H1 (cell line): ENCODE measurements at regions not wholly inside any gene's neighbourhood (a gene's known extent, or its start where the extent isn't known, plus 50 kb on each side); places are given as distances from the start of the nearest gene placed in this dataset.

ENCODE experiments used
- CTCF ChIA-PET: fragments of 300-600 bp; sonication (Branson Sonifier 250); formaldehyde crosslinking; loops from one replicate; lab custom pipeline; 2021; ENCODE audit not compliant: partially characterized antibody; lab: Charles Lee
- POLR2A ChIA-PET: fragments of 300-600 bp; sonication (Branson Sonifier 250); formaldehyde crosslinking; loops from one replicate; lab custom pipeline; 2021; ENCODE audit warnings: inconsistent platforms; ENCODE audit not compliant: partially characterized antibody; lab: Charles Lee
- DNase-seq, 2 experiments: peaks; one replicate each; pipeline versions ENCODE4 v3.0.0 to v3.0.0-alpha.2; 2010 to 2022; ENCODE audit warnings: low spot score in 2 of 2, low read depth in 1 of 2, mixed read lengths in 1 of 2
- FAIRE-seq: peaks from 2 replicates; lab custom pipeline; 2011; peaks lifted over from hg19 to GRCh38; lab: Jason Lieb, UNC
- H2AFZ ChIP-seq: 2 replicates; pipeline ENCODE4 v1.8.1; 2012; ENCODE audit warnings: low read length, inconsistent platforms
- H2AK5ac ChIP-seq: 2 replicates; pipeline ENCODE4 v1.6.1; 2013; ENCODE audit warnings: low read depth, low read length
- H2BK120ac ChIP-seq: replicated peaks from 2 replicates; pipeline ENCODE3; 2013; ENCODE audit warnings: low read depth, low read length, inconsistent platforms
- H2BK12ac ChIP-seq: 2 replicates; pipeline ENCODE4 v1.6.1; 2013; ENCODE audit warnings: low read depth, low read length
- H2BK15ac ChIP-seq: 2 replicates; pipeline ENCODE4 v1.6.1; 2013; ENCODE audit warnings: low read length
- H2BK20ac ChIP-seq: 2 replicates; pipeline ENCODE4 v1.6.1; 2013; ENCODE audit warnings: low read length
- H2BK5ac ChIP-seq: 2 replicates; pipeline ENCODE4 v1.6.1; 2013; ENCODE audit warnings: low read depth, low read length
- H3K14ac ChIP-seq: 2 replicates; pipeline ENCODE4 v1.6.1; 2013; ENCODE audit warnings: inconsistent platforms; ENCODE audit not compliant: insufficient read length
- H3K18ac ChIP-seq: 2 replicates; pipeline ENCODE4 v1.6.1; 2013; ENCODE audit warnings: low read length; ENCODE audit errors: extremely low read depth
- H3K23ac ChIP-seq: 2 replicates; pipeline ENCODE4 v1.6.1; 2013; ENCODE audit warnings: inconsistent platforms; ENCODE audit not compliant: insufficient read length
- H3K23me2 ChIP-seq: 2 replicates; pipeline ENCODE4 v1.6.1; 2013; ENCODE audit warnings: low read depth, low read length
- H3K27ac ChIP-seq: 2 replicates; pipeline ENCODE4 v1.6.1; 2011; ENCODE audit warnings: low read depth, low read length, inconsistent platforms
- H3K27me3 ChIP-seq, 4 experiments: replicated peaks in 1 of 4; 1 replicate in 1 of 4; 2 replicates in 3 of 4; pipeline versions ENCODE4 v1.6.1 to v1.8.1; 2011 to 2013; ENCODE audit warnings: low read length in 3 of 4, mild to moderate bottlenecking in 3 of 4, inconsistent platforms in 2 of 4, mixed read lengths in 2 of 4, moderate library complexity in 1 of 4; ENCODE audit not compliant: control insufficient read depth in 3 of 4, insufficient read depth in 3 of 4; ENCODE audit errors: extremely low read depth in 1 of 4
- H3K36me3 ChIP-seq, 4 experiments: 2 replicates each; pipeline versions ENCODE4 v1.6.1 to v1.8.1; 2011 to 2013; ENCODE audit warnings: mild to moderate bottlenecking in 4 of 4, low read length in 3 of 4, moderate library complexity in 2 of 4, control low read depth in 1 of 4, inconsistent platforms in 1 of 4; ENCODE audit not compliant: insufficient read depth in 4 of 4, control insufficient read depth in 2 of 4
- H3K4ac ChIP-seq: replicated peaks from 2 replicates; pipeline ENCODE3; 2013; ENCODE audit warnings: low read length, low read depth, mixed read lengths, inconsistent platforms; ENCODE audit not compliant: insufficient read length
- H3K4me1 ChIP-seq, 4 experiments: replicated peaks in 1 of 4; 1 replicate in 1 of 4; 2 replicates in 3 of 4; pipeline versions ENCODE4 v1.6.1 to v1.8.1; 2011 to 2013; ENCODE audit warnings: low read length in 3 of 4, inconsistent platforms in 2 of 4, mixed read lengths in 1 of 4; ENCODE audit not compliant: insufficient read depth in 4 of 4, control insufficient read depth in 3 of 4
- H3K4me2 ChIP-seq, 2 experiments: 2 replicates each; pipeline versions ENCODE4 v1.6.1 to v1.8.1; 2011 to 2013; ENCODE audit warnings: low read depth in 2 of 2, low read length in 2 of 2, control low read depth in 1 of 2, inconsistent platforms in 1 of 2, mild to moderate bottlenecking in 1 of 2; ENCODE audit not compliant: insufficient read depth in 1 of 2
- H3K4me3 ChIP-seq, 4 experiments: fragments of 200-600, 300-600 bp in 1 of 4; sonication (generic), shearing (Covaris generic), sonication (Bioruptor Twin) in 1 of 4; 2 replicates each; pipeline versions ENCODE4 v1.5.1 to v1.8.1; 2011 to 2016; ENCODE audit warnings: low read length in 4 of 4, low read depth in 3 of 4, control low read depth in 2 of 4, inconsistent platforms in 2 of 4, mild to moderate bottlenecking in 2 of 4, mixed read lengths in 1 of 4, moderate library complexity in 1 of 4; ENCODE audit not compliant: insufficient read depth in 2 of 4; ENCODE audit errors: extremely low read depth in 1 of 4
- H3K56ac ChIP-seq: replicated peaks from 2 replicates; pipeline ENCODE3; 2013; ENCODE audit warnings: low read depth, mild to moderate bottlenecking, mixed read lengths, low read length, inconsistent platforms; ENCODE audit not compliant: insufficient read length
- H3K79me1 ChIP-seq: 2 replicates; pipeline ENCODE4 v1.6.1; 2013; ENCODE audit warnings: low read depth, low read length, control low read depth
- H3K79me2 ChIP-seq, 2 experiments: 2 replicates each; pipeline versions ENCODE4 v1.6.1 to v1.8.1; 2012 to 2013; ENCODE audit warnings: low read length in 2 of 2, mild to moderate bottlenecking in 2 of 2, inconsistent platforms in 1 of 2; ENCODE audit not compliant: insufficient read depth in 2 of 2, control insufficient read depth in 1 of 2
- H3K9ac ChIP-seq, 4 experiments: replicated peaks in 1 of 4; 1 replicate in 1 of 4; 2 replicates in 3 of 4; pipeline versions ENCODE4 v1.6.1 to v1.8.1; 2011 to 2013; ENCODE audit warnings: low read depth in 3 of 4, low read length in 3 of 4, control low read depth in 2 of 4, mild to moderate bottlenecking in 2 of 4, moderate library complexity in 2 of 4, inconsistent platforms in 1 of 4; ENCODE audit errors: extremely low read depth in 1 of 4
- H3K9me3 ChIP-seq, 2 experiments: 2 replicates each; pipeline versions ENCODE4 v1.6.1 to v1.8.1; 2012 to 2013; ENCODE audit warnings: mild to moderate bottlenecking in 2 of 2, moderate library complexity in 2 of 2, control low read depth in 1 of 2, inconsistent platforms in 1 of 2, low read depth in 1 of 2, low read length in 1 of 2, mixed read lengths in 1 of 2; ENCODE audit not compliant: insufficient read depth in 2 of 2
- H4K20me1 ChIP-seq, 2 experiments: replicated peaks in 1 of 2; 2 replicates each; pipeline versions ENCODE3 to v1.8.1; 2011 to 2013; ENCODE audit warnings: inconsistent platforms in 2 of 2, low read length in 2 of 2, mild to moderate bottlenecking in 1 of 2; ENCODE audit not compliant: insufficient read depth in 2 of 2, control insufficient read depth in 1 of 2
- H4K5ac ChIP-seq: 2 replicates; pipeline ENCODE4 v1.6.1; 2013; ENCODE audit warnings: low read length, low read depth, mixed read lengths, inconsistent platforms; ENCODE audit not compliant: insufficient read length
- H4K8ac ChIP-seq: 2 replicates; pipeline ENCODE4 v1.8.0; 2013; ENCODE audit warnings: mild to moderate bottlenecking, moderate library complexity, low read length, inconsistent platforms; ENCODE audit not compliant: insufficient read depth; ENCODE audit errors: extremely low read depth
- H4K91ac ChIP-seq: replicated peaks from 2 replicates; pipeline ENCODE3; 2013; ENCODE audit warnings: low read length, mixed read lengths, inconsistent platforms; ENCODE audit not compliant: insufficient read length
- CHD1 ChIP-seq: IDR thresholded peaks from 2 replicates; pipeline ENCODE4 v1.6.1; 2012; ENCODE audit warnings: low read depth, low read length, improper control_type of control experiment
- KDM1A ChIP-seq: fragments of 200-600, 300-600 bp; sonication (generic); IDR thresholded peaks from 2 replicates; pipeline ENCODE4 v1.7.1; 2016; ENCODE audit warnings: mild to moderate bottlenecking, low read length, borderline replicate concordance
- WGBS, 2 experiments: shearing (Covaris generic) in 1 of 2; methylation state at CpG; one replicate each; pipeline versions ENCODE4 v1.1.6 to v1.1.7; 2013 to 2015; ENCODE audit warnings: low lambda C conversion rate in 2 of 2, mixed read lengths in 2 of 2, inconsistent platforms in 1 of 2, low coverage in 1 of 2, missing lambda C conversion rate in 1 of 2; ENCODE audit not compliant: insufficient replicate concordance in 2 of 2, insufficient coverage in 1 of 2, insufficient read length in 1 of 2; ENCODE audit errors: extremely low coverage in 1 of 2, missing lambda C conversion rate in 1 of 2; 5-methylcytosine and 5-hydroxymethylcytosine counted together

DNA sequence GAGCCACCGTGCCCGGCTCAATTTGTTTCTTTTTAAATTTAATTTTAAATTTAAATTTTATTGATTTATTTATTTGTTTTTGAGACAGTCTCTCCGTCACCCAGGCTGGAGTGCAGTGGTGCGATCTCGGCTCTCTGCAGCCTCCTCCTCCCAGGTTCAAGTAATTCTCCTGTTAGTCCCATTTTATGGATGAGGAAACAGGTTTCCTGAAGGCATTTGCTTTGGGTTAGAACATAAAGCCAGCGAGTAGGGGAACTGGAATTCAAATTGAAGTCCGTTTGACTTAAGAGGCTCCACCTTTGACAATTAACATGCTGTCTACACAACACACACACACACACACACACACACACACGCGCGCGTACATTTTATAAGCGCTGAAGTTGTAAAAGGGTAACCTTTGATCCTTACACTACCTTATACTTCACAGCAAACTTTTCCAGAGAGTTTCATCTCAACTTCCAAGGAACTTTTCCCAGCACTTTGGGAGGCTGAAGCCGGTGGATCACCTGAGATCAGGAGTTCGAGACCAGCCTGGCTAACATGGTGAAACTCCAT lies 232.0 kb downstream of the BCAS1 start:
- Histone ChIP-seq H2BK15ac (no peak overlapping the region), H4K5ac (no peak overlapping the region), H3K79me2 (no peaks in the 10 kb centered on the region), H3K9ac (no peak overlapping the region), H2BK120ac (no peak overlapping the region), H3K18ac (no peak overlapping the region), H2BK12ac (no peak overlapping the region), H3K23ac (no peak overlapping the region), H3K4me2 (no peak overlapping the region), H2AK5ac (no peak overlapping the region), H3K4me1 (peaks cover 0 to 3% (median 1%) of the 10 kb centered on the region in 4 experiments; a peak in 1 of 7 replicates), H2BK20ac (no peak overlapping the region), H2AFZ (no peak overlapping the region), H3K79me1 (no peaks in the 10 kb centered on the region), H3K4ac (no peak overlapping the region), H3K23me2 (no peaks in the 10 kb centered on the region), H3K9me3 (no peaks in the 10 kb centered on the region), H3K56ac (no peak overlapping the region), H3K27ac (no peak overlapping the region), H4K91ac (no peak overlapping the region), H4K20me1 (no peaks in the 10 kb centered on the region), H2BK5ac (no peak overlapping the region), H3K14ac (no peak overlapping the region), H3K36me3 (no peaks in the 10 kb centered on the region), H4K8ac (no peak overlapping the region), H3K27me3 (no peaks in the 10 kb centered on the region), H3K4me3 (no peak overlapping the region)
- FAIRE-seq (no peak), DNase-seq (no peak)
- CTCF ChIA-PET: no interaction called here
- POLR2A ChIA-PET: no interaction called here
- WGBS, 2 experiments: 88% methylated on average over 14 of the region's 14 CpGs; no CpG with 5 or more reads in 1 of the 2 experiments
- no peak for TF ChIP-seq CHD1
- TF ChIP-seq KDM1A: no peak
